Skeletal muscle satellite cell (primary cell): ENCODE measurements at regions not wholly inside any gene's neighbourhood (a gene's known extent, or its start where the extent isn't known, plus 50 kb on each side); places are given as distances from the start of the nearest gene placed in this dataset.
"Not testable (repeated sequence)": the region's sequence is repeated elsewhere in the genome, so short reads cannot be mapped to it uniquely, and the experiment has no call there.

Experiments
- H3K27me3 ChIP-seq: 2 replicates; pipeline ENCODE4 v1.7.0; 2013; ENCODE audit warnings: low read length; ENCODE audit not compliant: control insufficient read depth, insufficient read depth
- H3K36me3 ChIP-seq: 2 replicates; pipeline ENCODE4 v1.7.0; 2013; ENCODE audit warnings: mild to moderate bottlenecking, control low read depth, low read length; ENCODE audit not compliant: insufficient read depth
- H3K4me1 ChIP-seq: 2 replicates; pipeline ENCODE4 v1.7.0; 2013; ENCODE audit warnings: low read length; ENCODE audit not compliant: control insufficient read depth, insufficient read depth
- H3K4me2 ChIP-seq: 2 replicates; pipeline ENCODE4 v1.7.0; 2013; ENCODE audit warnings: mild to moderate bottlenecking, low read length
- H3K4me3 ChIP-seq: 2 replicates; pipeline ENCODE4 v1.7.0; 2013; ENCODE audit warnings: low read length
- H3K9ac ChIP-seq: 2 replicates; pipeline ENCODE4 v1.7.0; 2013; ENCODE audit warnings: mild to moderate bottlenecking, low read depth, low read length, moderate library complexity
- H3K9me3 ChIP-seq: replicated peaks from 2 replicates; pipeline ENCODE4 v1.7.0; 2013; ENCODE audit warnings: mild to moderate bottlenecking, control low read depth, low read length

DNA sequence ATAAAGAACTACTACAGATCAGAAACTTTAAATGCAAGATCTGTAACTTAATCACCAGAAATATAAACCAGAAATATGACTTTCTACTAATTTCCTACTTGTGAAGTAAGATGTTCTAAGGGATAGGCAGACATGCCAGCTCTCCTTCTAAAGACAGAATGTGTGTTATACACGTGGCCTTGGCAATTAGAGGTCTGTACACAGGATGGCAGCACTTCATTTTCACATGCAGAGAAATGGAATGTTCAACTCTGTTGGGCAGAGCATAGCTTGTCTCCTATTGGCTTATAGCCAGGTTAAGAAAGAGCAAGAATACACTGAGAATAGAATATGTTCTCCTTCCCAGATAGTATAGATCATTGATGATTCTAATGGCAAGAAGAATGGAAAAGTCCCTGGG is 403.8 kb downstream of the DAD1 start:
- Histone ChIP-seq H3K4me1 (peaks cover 26% of the 10 kb centered on the region), H3K9ac (no peak overlapping the region), H3K36me3 (no peaks in the 10 kb centered on the region), H3K4me2 (no peak overlapping the region), H3K9me3 (no peaks in the 10 kb centered on the region), H3K27me3 (peaks cover 7% of the 10 kb centered on the region), H3K4me3 (no peak overlapping the region)

DNA sequence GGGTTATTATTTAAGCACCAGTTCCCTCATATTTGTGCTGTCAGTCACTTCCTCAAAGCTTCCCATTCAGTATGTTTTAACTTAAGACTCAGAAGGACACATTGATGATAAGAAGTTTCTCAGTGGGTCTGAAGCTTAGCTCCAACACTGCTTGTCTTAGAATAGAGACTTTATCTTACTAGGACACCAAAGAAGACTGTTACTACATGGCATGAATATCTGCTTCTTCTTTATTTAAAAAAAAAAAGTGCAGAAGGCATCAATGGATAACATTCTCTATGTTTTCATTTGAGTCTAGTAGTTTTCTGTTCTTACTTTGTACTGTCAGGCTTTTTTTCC is 404.2 kb downstream of the DAD1 start:
- Histone ChIP-seq H3K4me1 (peaks cover 22% of the 10 kb centered on the region), H3K9ac (no peak overlapping the region), H3K9me3 (no peaks in the 10 kb centered on the region), H3K36me3 (no peaks in the 10 kb centered on the region), H3K4me2 (no peak overlapping the region), H3K4me3 (no peak overlapping the region), H3K27me3 (peaks cover 11% of the 10 kb centered on the region)

DNA sequence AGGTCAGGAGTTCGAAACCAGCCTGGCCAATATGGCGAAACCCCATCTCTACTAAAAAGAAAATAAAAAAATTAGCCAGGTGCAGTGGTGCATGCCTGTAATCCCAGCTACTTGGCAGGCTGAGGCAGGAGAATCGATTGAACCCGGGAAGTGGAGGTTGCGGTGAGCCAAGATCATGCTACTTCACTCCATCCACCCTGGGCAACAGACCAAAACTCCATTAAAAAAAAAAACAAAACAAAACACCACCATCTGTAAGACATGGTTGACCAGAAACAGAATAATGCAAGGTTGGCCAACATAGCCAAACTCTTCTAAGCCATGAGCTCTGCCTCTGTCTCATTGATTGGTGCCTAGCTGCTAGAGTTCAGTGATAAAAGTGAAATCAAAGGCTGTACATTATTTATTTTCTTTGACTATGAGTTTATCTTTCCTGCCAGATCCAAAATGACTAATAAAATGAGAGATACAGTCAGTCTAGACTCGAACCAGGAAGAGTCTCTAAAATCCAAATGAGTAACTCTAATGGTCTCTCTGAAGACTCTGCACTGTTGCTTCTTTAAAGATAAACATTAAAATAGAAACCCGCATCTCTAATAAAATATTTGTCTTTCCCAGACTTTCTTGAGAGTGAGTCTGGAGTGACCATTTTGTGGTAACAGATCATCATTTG is 404.7 kb downstream of the DAD1 start:
- Histone ChIP-seq H3K4me1 (peaks cover 17% of the 10 kb centered on the region), H3K4me3 (peak overlapping the region; percentile 42), H3K4me2 (peak overlapping the region; percentile 56), H3K36me3 (no peaks in the 10 kb centered on the region), H3K9me3 (no peaks in the 10 kb centered on the region), H3K9ac (no peak overlapping the region), H3K27me3 (peaks cover 16% of the 10 kb centered on the region)

DNA sequence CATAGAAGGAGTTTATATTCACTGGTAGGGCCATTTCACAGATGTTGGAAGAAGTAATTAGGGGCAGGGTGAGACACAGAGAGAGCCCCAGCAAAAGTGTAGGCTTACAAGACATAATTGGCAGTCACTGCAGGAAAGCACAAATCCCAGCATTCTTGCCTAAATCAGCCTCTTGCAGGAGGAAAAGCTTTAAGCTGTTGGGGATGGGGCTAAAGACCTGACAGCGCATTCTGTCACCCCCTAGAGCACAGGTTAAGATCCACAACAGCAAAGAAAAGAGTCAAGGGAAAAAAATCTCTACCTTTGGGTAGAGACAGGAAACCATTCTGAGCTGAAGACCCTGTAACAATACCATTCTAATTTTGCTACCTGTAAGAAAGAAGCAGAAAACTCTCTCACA is 409.0 kb downstream of the DAD1 start:
- Histone ChIP-seq H3K4me1 (peaks cover 8% of the 10 kb centered on the region), H3K9ac (no peak overlapping the region), H3K4me3 (no peak overlapping the region), H3K9me3 (no peaks in the 10 kb centered on the region), H3K4me2 (no peak overlapping the region), H3K36me3 (no peaks in the 10 kb centered on the region), H3K27me3 (peaks cover 30% of the 10 kb centered on the region)

DNA sequence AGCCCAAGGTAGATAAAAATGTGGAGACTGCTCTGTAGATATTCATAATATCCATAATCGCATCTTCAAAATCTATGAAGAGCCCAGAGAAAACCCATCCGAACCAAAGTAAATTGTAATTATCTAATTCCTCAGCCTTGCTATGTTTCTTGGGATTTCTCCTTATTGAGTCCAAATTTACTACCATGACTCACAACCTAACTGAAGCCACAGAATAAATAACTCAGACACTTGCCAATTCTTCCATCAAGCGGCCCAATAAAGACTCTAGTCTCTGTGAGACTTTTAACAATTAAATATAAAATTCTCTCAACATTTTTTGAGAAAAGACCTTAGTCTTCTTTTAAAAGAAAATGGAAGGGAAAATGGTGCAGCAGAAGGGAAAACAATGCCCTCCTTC is 409.8 kb downstream of the DAD1 start:
- peaks cover 2% of the 10 kb centered on the region for H3K4me1 ChIP-seq
- H3K4me2 ChIP-seq, result no peak overlapping the region
- H3K36me3 ChIP-seq, result no peaks in the 10 kb centered on the region
- no peak overlapping the region for H3K4me3 ChIP-seq
- H3K9ac ChIP-seq, result no peak overlapping the region
- peaks cover 30% of the 10 kb centered on the region for H3K27me3 ChIP-seq
- H3K9me3 ChIP-seq, result no peaks in the 10 kb centered on the region

DNA sequence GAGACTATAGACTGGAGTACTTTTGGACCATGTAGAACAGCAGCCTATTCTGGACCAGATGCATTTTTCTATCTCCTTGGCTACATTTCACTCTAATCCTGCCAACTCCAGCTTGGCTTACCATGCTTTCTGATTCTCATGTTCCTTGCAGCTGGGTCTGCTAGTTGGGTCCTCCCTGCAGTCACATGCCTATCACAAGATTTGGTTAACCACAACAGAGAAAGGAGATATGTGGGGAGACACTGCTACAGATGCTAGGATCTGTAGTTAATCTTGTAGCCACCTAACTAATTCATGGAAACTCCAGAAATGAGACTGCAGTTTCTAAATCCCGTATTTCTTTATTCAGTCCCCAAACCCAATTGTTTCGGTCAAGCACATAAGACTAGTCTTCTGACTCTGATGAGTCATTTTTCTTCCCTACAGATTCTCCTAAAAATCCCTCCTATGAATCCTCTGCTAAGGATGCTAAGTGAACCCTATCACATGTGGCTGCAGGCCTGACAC is 410.6 kb downstream of the DAD1 start:
- Histone ChIP-seq H3K9me3 (no peaks in the 10 kb centered on the region), H3K27me3 (peaks cover 30% of the 10 kb centered on the region), H3K36me3 (no peaks in the 10 kb centered on the region), H3K4me1 (no peaks in the 10 kb centered on the region), H3K4me2 (no peak overlapping the region), H3K4me3 (no peak overlapping the region), H3K9ac (no peak overlapping the region)

DNA sequence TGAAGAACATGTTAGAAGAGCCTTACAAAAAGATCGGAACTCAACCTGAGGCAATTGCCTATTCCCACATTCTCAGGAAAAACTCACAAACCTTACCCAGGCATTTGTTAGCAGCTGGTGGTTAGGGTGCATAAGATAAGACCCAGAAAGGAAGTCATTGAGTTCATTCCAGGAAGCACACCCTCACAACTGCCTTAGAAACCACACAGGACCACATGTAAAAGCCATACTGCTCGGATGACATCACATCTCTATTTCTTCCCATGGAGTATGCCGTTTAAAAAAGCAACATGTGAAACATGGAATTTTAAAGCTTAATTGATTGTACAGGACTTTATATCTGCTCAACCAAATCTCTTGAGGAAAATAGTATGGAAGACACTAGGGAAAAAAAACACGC is 411.2 kb downstream of the DAD1 start:
- Histone ChIP-seq H3K36me3 (no peaks in the 10 kb centered on the region), H3K4me2 (no peak overlapping the region), H3K4me1 (no peaks in the 10 kb centered on the region), H3K9me3 (no peaks in the 10 kb centered on the region), H3K4me3 (no peak overlapping the region), H3K27me3 (peaks cover 30% of the 10 kb centered on the region), H3K9ac (no peak overlapping the region)

DNA sequence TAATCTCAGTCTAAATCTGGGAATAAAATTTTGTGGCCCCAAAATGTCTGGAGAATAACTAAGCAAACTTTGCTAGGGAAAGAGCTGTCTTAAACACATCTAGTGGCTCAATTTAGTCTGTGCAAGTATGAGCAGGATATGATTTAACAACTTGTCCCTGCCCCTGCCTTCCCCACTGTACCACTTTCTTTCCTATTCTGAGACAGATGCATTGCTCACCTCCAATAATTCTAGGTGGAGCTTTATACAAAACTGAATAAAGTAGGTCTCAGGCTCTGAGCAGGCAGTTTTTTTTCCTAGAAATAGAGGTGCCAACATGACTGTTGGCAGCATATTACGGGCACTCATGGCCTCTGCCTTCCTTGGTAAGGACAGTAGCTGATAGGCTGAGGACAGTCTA is 412.1 kb downstream of the DAD1 start:
- no peaks in the 10 kb centered on the region for H3K36me3 ChIP-seq
- no peaks in the 10 kb centered on the region for H3K9me3 ChIP-seq
- H3K4me2 ChIP-seq, result no peak overlapping the region
- H3K4me3 ChIP-seq, result no peak overlapping the region
- H3K9ac ChIP-seq, result no peak overlapping the region
- peaks cover 30% of the 10 kb centered on the region for H3K27me3 ChIP-seq
- no peaks in the 10 kb centered on the region for H3K4me1 ChIP-seq

DNA sequence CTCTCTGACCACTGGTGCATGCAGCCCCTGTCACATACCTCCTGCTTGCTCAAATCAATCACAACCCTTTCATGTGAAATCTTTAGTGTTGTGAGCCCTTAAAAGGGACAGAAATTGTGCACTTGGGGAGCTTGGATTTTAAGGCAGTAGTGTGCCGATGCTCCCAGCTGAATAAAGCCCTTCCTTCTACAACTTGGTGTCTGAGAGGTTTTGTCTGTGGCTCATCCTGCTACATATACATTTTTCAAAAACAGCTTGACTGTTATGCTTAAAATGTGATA is 413.8 kb downstream of the DAD1 start:
- not testable (repeated sequence) for H3K36me3 ChIP-seq, H3K9me3 ChIP-seq, H3K9ac ChIP-seq, H3K4me1 ChIP-seq, H3K4me2 ChIP-seq, H3K4me3 ChIP-seq
- H3K27me3 ChIP-seq, result peaks cover 23% of the 10 kb centered on the region

DNA sequence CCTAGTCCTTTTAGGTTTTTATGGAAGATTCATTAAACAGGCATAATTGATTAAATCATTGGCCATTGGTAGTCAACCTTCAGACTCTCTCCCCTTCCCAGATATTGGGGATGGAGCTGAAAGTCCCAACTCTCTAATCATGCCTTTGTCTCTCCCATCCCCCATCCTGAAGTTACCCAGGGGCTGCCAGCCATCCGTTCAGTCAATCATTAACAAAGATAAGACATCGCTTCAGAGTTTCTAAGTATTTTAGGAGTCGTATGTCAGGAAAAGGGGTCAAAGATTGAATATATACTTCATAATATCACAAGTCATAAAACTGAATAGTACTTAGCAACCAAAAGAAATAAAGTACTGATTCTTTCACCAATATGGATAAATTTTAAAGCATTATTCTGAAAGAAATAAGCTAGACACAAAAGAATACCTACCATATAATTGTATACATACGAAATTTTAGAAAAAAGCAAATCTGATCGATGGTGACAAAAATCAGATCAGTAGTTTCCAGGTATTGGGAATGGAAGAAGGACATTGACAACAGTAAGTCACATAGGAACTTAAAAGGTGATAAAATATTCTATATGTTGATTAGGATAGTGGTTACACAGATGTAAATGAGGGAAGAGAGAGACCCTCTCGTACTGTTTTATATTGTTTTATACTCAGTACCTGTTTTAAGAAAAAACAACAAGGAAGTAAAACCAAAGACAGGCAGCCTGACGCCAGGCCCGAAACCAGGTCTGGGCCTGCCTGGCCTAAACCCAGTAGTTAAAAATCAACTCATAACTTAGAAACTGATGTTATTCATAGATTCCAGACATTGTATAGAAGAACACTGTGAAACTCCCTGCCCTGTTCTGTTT is 414.4 kb downstream of the DAD1 start:
- no peaks in the 10 kb centered on the region for H3K4me1 ChIP-seq
- no peaks in the 10 kb centered on the region for H3K9me3 ChIP-seq
- no peaks in the 10 kb centered on the region for H3K36me3 ChIP-seq
- H3K27me3 ChIP-seq, result peaks cover 17% of the 10 kb centered on the region
- no peak overlapping the region for H3K4me2 ChIP-seq
- H3K4me3 ChIP-seq, result no peak overlapping the region
- no peak overlapping the region for H3K9ac ChIP-seq

DNA sequence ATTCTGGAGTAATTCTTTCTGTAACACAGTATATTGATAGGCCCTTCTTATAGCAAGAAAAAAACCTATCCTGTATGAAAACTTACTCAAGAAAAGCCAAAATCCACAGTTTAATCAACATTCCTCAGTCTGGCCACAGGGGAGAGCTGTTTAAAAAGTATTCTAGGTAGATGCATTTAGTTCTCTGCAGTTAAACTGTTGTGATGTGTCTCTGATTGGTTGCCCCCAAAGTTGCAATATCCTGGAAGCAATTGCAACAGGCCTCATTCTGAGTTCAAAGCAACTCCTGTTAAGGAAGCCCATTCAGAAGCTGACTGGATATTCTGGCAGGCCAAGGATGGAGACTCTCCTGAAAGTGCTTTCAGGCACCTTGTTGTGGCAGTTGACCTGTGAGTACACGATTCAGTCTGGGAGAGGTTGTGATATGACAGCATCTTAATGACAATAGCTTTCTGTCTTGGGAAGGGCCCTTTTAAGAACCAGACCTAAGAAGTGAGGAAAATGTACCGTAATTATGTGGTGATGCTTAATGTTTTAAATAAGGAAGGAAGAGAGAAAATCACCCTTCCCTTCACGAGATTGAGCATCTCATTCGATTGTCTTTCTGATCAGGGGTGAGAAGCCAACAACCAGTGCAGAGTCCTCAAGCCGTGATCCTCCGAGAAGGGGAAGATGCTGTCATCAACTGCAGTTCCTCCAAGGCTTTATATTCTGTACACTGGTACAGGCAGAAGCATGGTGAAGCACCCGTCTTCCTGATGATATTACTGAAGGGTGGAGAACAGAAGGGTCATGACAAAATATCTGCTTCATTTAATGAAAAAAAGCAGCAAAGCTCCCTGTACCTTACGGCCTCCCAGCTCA is 420.7 kb downstream of the DAD1 start:
- Histone ChIP-seq H3K4me2 (no peak overlapping the region), H3K4me3 (no peak overlapping the region), H3K27me3 (peaks cover 28% of the 10 kb centered on the region), H3K9me3 (no peaks in the 10 kb centered on the region), H3K9ac (no peak overlapping the region), H3K36me3 (no peaks in the 10 kb centered on the region), H3K4me1 (no peaks in the 10 kb centered on the region)
